ENCODE measurements at regions not wholly inside any gene's neighbourhood (a gene's known extent, or its start where the extent isn't known, plus 50 kb on each side); places are given as distances from the start of the nearest gene placed in this dataset.

DNA sequence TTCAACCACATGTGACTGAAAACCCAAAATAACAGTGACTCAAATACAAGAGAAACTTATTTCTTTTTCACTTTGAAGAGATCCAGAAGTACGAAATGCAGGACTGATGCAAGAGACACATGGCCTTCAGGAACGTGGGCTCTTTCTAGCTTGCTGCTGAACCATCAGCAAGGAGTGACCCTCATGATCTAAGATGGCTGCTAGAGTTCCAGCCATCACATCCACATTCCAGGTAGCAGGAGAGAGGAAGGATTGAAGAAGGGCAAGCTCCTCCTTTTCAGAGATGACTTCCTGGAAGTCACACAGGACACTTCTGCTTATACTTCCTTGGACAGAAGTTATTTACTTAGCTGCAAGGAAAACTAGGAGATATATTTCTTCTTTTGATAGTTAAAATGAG, 67.6 kb upstream of the BCL11B start:
- TF ChIP-seq ZNF274 (IDR thresholded peaks at IDR 0.05; ENCODE audit: low read depth, low read length) = no peak
- TF ChIP-seq YY1 (IDR thresholded peaks at IDR 0.05; ENCODE audit: insufficient read depth, insufficient read length) = no peak
